NT2/D1 (cell line): ENCODE measurements at regions not wholly inside any gene's neighbourhood (a gene's known extent, or its start where the extent isn't known, plus 50 kb on each side); places are given as distances from the start of the nearest gene placed in this dataset.

Experiments
- YY1 ChIP-seq: IDR thresholded peaks from 2 replicates; pipeline ENCODE4 v1.6.1; 2011; ENCODE audit not compliant: insufficient read length, insufficient read depth
- ZNF274 ChIP-seq: IDR thresholded peaks from 2 replicates; pipeline ENCODE4 v1.6.1; 2011; ENCODE audit warnings: mild to moderate bottlenecking, low read depth, low read length

- no peak for TF ChIP-seq YY1
- TF ChIP-seq ZNF274, result no peak
Measured at GRCh38 chr2:78061732-78062131, 539.6 kb upstream of the LRRTM4 start.
